HG03280 (cell line): ENCODE measurements at regions not wholly inside any gene's neighbourhood (a gene's known extent, or its start where the extent isn't known, plus 50 kb on each side); places are given as distances from the start of the nearest gene placed in this dataset.

Source experiments
- ATAC-seq: cut with Tn5 transposase; IDR thresholded peaks from one replicate; pipeline ENCODE4 v1.9.1; 2021; ENCODE audit warnings: mild to moderate bottlenecking, moderate library complexity; ENCODE audit not compliant: unreplicated experiment

- ATAC-seq, result no peak
Observed at GRCh38 chr7:96638669-96639068, 71.0 kb downstream of the SEM1 start.

GRCh38 chr7:96637522-96637921 lies 72.1 kb downstream of the SEM1 start:
- no peak for ATAC-seq

DNA sequence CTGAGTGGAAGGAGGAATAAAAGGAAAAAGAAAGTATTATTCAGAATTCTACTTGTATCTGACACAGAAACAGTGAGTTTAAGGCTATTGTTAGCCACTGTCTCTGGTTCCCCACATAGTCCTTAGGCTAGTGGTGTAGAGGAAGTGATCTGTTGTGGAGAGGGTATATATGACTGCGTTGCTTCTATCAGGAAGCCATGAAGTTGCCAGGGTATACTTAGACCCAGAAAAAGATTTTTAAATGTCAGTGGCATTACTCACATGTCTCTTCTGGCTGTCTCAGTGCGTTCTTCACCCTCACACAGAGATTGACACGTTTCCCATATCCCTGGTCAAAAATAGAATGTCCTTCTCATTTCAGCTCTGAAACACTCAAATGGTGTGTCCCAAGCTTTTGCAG lies 72.7 kb downstream of the SEM1 start:
- no peak for ATAC-seq

DNA sequence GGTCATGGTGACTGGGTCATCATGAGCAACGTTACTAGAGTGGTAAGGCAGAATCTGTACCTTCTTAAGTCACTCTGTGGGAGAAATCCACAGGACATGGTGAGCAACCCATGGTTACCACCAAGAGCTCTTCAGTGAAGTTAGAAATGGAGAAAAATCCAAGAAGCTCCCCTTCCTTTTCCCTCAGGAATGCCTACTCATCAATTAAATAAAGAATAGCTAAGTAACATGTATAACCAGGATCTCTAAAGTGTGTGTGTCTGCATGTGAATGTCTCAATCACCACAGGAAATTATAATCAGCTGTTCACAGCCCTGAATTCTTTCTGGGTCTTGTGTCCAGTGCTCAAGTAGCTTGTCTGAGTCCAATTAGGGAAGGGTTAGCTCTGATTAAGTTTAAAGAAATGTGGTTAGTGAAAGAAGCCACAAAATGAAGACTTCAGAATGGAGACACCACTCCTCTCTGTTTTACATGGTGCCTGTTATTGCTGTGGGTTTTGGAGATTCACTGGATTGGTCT lies 73.2 kb downstream of the SEM1 start:
- no peak for ATAC-seq

DNA sequence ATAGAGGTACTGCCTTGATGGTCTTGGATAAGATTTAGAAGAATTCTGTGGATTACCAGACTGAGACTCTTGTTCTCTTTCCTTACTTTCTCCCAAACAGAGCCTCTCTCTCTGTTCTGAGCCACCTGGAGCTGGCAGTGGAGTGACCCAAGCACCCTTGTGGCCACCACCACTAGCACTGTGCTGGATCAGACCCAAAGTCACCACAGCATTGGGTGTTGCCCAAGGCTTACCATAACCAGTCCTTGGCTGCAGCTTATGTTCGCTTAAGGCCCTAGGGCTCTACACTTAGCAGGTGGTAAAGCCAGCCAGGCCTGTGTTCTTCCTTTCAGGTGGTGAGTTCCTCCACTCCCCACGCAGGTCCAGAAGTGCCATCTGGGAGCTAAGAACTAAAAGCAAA lies 79.8 kb downstream of the SEM1 start:
- no peak for ATAC-seq

- no peak for ATAC-seq
Observed at GRCh38 chr7:96624954-96625353, 84.7 kb downstream of the SEM1 start.

- ATAC-seq, result no peak
Observed at GRCh38 chr7:96621932-96622331, 87.7 kb downstream of the SEM1 start.

- no peak for ATAC-seq
Observed at GRCh38 chr7:96614154-96614867, 95.3 kb downstream of the SEM1 start.

GRCh38 chr7:96612034-96612433 lies 97.6 kb downstream of the SEM1 start:
- ATAC-seq, result no peak

DNA sequence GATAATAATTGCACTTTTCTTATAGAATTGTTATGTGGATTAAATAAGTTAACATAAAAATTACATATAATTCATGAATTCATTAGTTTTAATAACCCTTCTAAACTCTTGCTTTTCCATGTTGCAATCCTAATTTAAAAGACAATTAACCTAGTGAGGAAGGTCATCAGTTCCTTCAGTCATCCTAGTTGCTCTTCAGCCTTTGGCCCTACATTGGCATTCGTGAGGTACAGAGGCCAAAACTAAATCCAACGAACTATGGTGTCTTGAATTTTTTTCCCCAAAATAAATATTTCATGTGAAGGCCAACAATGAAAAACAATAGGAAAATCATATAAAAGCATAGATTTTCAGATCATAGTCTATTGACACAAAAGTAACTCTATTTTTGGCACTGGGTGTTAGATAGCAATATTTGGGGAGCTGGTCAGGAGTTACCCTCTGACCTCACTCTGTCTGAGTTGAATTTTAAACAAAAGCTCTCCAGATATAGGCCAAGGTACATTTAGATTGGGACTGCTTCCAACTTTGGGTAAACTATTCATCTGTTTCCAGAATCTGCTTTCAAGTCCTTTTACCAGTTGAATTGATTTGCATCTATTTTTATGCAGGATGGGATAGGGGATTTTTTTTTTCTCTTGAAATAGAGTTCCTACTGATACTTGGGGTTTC lies 104.5 kb downstream of the SEM1 start:
- ATAC-seq, result no peak

DNA sequence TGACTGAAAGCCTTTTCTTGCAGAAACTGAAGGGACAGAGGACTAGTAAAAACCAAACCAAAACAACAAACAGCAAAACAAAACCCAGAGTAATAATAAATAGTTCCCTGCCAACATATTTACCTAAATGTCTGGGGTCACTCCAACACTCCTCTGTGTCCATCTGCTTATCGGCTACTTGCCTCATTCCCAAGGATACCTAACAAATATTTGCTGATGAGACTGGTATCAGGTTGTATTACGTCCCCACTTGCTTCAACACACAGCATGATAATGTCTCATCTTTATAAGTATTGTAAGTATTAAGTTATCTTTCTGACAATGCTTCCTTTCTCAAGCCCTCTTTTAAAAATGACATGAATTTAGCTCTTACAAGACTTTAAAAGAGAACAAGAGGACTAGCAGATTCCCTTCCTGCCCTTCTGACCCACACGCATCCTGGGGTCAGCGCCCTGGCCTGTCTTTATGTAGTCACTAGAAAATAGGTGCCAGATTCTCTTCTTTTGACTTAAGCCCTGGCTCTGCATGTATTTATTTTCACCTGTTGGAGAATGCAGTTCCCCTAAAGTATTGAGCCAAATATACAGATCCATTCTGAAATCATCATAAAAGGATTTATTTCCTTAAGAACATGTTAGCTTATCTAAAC lies 110.2 kb downstream of the SEM1 start:
- ATAC-seq, result no peak

- no peak for ATAC-seq
Observed at GRCh38 chr7:96598421-96598820, 111.2 kb downstream of the SEM1 start.

GRCh38 chr7:96596120-96596826 lies 113.4 kb downstream of the SEM1 start:
- no peak for ATAC-seq

DNA sequence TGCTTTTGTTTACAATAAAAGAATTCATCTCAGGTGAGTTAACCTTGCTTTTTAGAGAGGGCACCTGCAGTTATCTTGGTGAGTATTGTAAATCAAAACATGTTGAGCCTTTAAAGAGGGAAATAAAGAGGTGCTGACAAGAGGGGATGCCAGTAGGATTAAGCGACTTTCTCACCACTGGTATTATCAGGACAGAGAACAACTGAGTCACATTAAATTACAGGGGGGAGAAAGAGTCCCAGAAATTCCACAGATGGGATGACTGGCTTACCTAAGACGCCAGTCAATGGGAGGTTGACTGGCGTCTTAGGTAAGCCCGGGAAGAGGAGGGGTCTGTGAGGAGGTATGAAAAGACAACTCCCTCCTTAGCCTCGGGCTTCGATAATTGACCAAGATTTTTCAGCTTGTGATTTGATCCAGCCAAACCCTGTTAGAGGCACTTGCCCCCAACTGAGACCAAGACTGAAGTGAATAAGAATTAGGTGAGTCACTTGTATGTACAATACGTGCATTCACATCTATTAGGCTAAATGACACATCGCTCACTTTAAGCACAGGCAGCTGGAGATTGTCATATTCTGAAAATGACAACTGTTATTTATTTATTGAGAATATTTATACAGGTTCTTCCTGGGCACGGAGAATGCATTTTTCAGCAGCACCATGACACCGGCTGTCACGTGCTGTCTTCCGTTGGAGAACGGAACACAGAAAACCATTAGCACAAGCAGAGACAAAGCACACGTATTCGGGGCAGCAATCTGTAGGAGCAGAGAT lies 117.6 kb downstream of the SEM1 start:
- no peak for ATAC-seq

- no peak for ATAC-seq
Observed at GRCh38 chr7:96591159-96591899, 118.3 kb downstream of the SEM1 start.

DNA sequence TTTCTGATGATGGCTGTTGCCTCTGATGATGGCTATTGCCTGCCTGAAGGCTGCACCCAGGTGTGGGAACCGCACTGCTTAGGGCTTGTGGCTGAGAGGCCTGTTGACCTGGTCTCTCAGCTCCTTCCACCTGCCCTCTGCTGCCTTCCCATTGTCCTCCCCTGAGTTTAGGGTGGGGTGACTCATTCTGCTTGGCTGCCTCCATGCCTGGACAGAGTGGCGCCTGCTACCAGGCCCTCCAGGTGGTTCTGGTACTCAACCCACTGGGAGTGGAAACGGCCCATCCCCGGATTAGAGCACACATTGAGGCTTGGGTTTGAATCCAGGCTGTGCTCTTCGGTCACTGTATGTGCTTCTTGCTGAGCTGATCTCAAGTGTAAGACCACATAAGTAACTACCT lies 120.6 kb downstream of the SEM1 start:
- ATAC-seq, result no peak

DNA sequence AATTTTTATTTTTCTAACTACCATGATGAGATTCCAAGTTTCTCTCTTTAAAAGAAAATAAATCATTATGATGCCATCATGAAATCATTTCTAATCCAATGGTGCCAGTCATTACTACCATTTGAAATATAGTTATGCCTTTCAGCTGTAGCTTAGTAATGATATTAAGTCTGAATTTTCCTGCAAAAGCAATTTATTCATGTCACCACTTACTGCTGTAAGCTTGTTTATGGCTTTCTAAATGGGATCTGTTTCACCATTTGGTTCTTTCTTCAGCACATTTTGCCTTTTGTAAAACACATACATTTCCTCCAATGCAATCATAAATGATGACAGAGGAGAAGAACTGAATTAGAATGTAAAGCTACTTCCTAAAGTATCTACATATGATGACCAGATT lies 130.5 kb downstream of the SEM1 start:
- ATAC-seq, result no peak

GRCh38 chr7:96578606-96579005 lies 131.0 kb downstream of the SEM1 start:
- ATAC-seq, result no peak

DNA sequence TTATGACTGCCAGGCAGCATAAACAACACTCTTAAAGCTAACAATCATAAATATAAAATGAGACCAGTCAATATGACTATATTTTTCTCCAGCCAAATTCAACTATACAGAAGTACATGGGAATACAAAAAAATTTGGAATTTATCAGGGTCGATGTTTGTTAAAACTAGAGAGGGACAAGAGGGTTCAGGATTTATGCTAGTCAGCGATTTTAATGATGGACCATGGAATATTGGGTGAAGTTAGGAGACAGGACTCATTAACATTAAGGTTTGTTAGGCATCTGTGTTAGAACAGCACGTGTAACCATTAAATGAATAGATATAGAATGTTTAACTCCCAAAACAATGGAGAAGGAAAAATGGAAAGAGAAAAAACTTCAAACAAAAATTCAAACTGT lies 146.2 kb downstream of the SEM1 start:
- ATAC-seq, result no peak

GRCh38 chr7:96562966-96563365 lies 146.7 kb downstream of the SEM1 start:
- ATAC-seq, result no peak
